ENCODE measurements at regions not wholly inside any gene's neighbourhood (a gene's known extent, or its start where the extent isn't known, plus 50 kb on each side); places are given as distances from the start of the nearest gene placed in this dataset.

DNA sequence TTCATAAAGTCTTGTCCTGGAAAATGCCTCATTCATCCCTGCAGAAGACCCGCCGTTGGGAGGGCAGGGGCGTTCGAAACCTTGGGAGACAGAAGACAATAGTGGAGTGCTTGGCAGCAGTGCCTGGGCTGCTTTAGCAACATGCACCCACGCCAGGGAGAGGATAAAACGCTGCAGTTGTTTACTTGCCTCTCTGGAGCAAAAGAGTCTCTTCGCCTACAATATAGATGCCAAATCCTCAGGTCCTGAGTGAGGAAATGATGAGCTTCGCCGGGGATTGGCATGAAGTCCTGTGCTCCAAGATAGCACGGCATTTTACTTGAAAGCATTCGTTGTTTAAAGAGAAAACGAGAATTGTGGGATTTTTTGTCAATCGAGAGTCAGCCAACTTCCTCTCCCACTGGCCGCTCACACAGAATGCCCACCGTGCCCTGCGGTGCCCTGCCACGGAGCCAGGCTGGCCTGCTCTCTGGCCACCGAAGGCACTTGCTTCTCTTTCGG, 152.5 kb upstream of the POU3F3 start:
- TF ChIP-seq EZH2 (IDR thresholded peaks at IDR 0.05; ENCODE audit: low read depth, low read length, severe bottlenecking) (no peak), MAFK (IDR thresholded peaks at IDR 0.05; ENCODE audit: low read depth, low read length) (no peak), SP4 (IDR thresholded peaks at IDR 0.05; ENCODE audit: low read length) (no peak), JUN (IDR thresholded peaks at IDR 0.05; ENCODE audit: low read depth, low read length) (no peak), SP1 (IDR thresholded peaks at IDR 0.05; ENCODE audit: low read depth, low read length) (no peak), CEBPB (IDR thresholded peaks at IDR 0.05; ENCODE audit: low read depth, low read length) (no peak), POLR2A (IDR thresholded peaks at IDR 0.05; ENCODE audit: control extremely low read depth in 1 of 2, low read depth in 2 of 2, low read length in 2 of 2) (no peak), POLR2AphosphoS5 (IDR thresholded peaks at IDR 0.05; ENCODE audit: low read depth, low read length) (no peak), HDAC2 (IDR thresholded peaks at IDR 0.05; ENCODE audit: borderline replicate concordance in 1 of 2, low read depth in 2 of 2, low read length in 2 of 2) (no peak), EGR1 (IDR thresholded peaks at IDR 0.05; ENCODE audit: borderline replicate concordance, low read depth, low read length) (no peak)
- TF ChIP-seq, protein P1, sequence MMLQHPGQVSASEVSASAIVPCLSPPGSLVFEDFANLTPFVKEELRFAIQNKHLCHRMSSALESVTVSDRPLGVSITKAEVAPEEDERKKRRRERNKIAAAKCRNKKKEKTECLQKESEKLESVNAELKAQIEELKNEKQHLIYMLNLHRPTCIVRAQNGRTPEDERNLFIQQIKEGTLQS (IDR thresholded peaks at IDR 0.05; ENCODE audit: insufficient read depth, low read depth, low read length) = no peak
- TF ChIP-seq, protein P2, sequence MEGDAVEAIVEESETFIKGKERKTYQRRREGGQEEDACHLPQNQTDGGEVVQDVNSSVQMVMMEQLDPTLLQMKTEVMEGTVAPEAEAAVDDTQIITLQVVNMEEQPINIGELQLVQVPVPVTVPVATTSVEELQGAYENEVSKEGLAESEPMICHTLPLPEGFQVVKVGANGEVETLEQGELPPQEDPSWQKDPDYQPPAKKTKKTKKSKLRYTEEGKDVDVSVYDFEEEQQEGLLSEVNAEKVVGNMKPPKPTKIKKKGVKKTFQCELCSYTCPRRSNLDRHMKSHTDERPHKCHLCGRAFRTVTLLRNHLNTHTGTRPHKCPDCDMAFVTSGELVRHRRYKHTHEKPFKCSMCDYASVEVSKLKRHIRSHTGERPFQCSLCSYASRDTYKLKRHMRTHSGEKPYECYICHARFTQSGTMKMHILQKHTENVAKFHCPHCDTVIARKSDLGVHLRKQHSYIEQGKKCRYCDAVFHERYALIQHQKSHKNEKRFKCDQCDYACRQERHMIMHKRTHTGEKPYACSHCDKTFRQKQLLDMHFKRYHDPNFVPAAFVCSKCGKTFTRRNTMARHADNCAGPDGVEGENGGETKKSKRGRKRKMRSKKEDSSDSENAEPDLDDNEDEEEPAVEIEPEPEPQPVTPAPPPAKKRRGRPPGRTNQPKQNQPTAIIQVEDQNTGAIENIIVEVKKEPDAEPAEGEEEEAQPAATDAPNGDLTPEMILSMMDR (IDR thresholded peaks at IDR 0.05; ENCODE audit: control extremely low read depth in 1 of 3, insufficient read depth in 1 of 3, low read depth in 1 of 3, low read length in 3 of 3) = no peak
- TF ChIP-seq, protein P3, sequence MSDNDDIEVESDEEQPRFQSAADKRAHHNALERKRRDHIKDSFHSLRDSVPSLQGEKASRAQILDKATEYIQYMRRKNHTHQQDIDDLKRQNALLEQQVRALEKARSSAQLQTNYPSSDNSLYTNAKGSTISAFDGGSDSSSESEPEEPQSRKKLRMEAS (IDR thresholded peaks at IDR 0.05) = no peak

All from H1 (cell line).